HG03039 (cell line): ENCODE measurements at regions not wholly inside any gene's neighbourhood (a gene's known extent, or its start where the extent isn't known, plus 50 kb on each side); places are given as distances from the start of the nearest gene placed in this dataset.

Experiments
- ATAC-seq: cut with Tn5 transposase; IDR thresholded peaks from one replicate; pipeline ENCODE4 v1.9.1; 2021; ENCODE audit warnings: mild to moderate bottlenecking, moderate library complexity; ENCODE audit not compliant: unreplicated experiment

DNA sequence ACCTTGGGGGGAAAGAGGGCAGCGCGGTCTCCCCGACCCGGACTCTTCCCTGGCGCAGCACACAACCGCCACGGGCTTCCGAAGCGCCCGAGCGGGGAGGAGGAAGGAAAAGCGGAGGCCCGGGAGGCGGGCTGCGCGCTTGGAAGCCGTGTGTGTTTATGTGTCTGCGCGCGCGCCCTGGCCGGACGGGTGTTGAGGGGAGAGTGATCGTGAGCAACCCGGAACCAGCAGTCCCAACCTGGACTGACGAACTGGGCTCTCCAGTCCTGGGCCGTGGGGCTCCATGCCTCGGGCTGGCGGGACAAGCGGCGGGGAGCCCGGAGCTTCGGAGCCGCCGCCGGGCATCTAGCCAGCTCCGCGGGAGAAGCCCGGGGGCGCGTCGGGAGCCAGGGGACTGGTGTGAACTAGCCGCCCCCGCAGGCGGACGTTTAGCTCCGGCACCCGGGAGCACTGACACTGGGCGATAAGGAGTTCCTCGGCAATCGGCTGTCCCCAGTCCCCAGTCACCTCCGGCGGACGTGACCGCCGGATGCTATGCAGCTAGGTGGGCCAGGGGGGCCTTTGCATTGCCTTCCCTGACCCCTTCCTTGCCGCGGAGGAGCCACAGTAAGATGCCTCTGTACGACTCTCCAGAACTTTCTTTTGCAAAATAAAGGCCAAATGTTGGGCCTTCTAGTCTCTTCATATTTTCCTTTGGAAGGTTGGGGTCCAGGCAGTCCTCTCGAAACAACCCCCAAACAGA lies 74.8 kb upstream of the BCOR start:
- ATAC-seq: no peak

- ATAC-seq: no peak
Measured at GRCh38 chrX:40171513-40172400, 74.0 kb upstream of the BCOR start.

DNA sequence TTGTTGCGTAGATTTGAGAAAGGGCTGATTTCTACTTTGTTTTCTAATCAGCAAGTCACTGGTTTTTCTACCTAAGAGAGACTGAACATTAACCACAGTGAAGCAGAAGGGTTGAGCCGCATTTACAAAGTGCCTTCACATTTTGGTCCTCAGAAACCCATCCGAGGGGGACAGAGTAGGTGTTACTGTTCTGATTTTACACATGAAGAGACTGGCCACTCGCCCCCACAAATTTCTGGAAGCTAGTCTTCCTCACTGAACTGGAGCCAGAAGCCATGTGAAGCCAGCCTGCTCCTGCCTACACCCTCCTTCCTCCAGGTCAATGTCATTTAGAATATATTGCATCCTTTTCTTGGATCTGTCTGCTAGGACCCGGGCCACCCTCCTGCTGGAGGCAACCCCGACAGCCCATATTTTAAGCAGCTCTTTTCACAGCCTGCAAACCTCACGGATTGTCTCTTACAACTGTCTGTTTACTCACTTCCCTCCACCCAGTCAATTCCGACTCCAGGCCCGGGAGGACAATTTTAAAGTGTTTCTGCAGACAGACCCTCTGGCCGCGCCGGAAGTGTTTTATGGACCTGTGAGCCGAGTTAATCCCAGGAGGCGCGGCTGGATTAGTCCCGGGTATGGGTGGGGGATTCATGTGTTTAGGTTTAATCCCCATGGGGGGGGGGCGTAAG lies 73.2 kb upstream of the BCOR start:
- ATAC-seq: no peak

DNA sequence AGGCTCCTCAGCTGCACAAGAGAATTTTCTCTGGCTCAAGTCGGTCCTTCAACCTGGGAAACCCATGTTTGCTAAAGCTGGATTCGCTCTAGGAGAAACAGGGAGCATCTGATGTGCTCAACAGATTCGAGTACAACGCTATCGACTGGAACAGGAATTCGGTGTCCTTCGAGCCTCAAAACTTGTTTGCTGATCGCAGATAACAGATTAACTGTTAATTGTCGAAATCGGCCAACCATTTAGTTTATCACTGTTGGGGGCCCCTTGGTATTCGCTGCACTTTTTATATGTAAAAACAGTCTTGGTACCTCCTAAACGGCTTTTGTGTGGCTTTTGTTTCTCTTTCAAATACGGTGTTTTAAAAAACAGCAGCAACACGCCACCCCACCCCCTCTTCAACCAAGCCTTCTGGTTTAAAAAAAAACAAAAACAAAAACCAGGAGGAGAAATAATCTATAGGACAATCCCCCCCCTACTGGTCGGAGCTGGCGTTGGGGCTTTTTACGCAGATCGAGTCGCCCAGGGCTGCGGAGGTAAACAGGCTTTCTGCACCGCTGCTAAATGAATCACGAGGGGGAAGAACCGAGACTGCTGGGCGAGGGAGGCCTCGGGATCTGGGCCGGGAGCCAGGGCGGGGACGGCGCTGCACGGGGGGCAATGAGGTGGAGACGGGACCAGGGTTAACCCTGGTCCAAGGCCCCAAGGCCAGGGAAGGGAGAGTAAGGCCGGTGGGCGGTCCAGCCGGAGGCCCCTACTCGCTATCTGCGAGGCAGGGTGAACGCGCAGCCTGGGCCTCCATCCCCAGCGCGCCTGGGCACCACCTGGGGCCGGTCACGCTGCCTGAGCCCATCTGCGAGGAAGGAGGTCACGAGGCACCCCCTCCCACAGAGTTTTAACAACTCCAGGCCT lies 71.7 kb upstream of the BCOR start:
- ATAC-seq: no peak

DNA sequence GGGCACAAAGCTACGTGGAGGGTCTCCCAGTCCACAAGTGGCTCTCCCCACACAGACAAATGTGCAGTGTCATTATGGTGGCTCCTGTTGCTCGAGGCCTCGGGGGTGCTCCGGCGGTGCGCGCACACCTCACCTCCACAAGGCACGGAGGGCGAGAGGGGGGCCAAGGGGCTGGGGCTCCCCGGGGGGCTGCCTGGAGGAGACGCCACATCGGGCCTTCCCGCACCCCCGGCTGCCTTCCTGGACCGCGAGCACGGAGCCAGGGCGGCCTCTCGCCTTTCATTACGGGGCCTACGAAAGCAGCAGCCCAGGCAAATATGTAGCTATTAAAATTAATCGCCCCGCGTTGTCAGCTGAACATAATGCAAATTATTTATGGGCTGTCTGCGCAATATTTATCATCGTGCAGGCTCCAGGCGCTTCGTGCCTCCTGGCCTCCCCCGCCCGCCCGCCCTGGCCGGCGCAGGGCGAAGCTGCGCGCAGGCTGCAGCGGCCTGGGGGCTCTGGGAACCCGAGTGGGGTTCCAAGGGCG lies 70.8 kb upstream of the BCOR start:
- no peak for ATAC-seq

DNA sequence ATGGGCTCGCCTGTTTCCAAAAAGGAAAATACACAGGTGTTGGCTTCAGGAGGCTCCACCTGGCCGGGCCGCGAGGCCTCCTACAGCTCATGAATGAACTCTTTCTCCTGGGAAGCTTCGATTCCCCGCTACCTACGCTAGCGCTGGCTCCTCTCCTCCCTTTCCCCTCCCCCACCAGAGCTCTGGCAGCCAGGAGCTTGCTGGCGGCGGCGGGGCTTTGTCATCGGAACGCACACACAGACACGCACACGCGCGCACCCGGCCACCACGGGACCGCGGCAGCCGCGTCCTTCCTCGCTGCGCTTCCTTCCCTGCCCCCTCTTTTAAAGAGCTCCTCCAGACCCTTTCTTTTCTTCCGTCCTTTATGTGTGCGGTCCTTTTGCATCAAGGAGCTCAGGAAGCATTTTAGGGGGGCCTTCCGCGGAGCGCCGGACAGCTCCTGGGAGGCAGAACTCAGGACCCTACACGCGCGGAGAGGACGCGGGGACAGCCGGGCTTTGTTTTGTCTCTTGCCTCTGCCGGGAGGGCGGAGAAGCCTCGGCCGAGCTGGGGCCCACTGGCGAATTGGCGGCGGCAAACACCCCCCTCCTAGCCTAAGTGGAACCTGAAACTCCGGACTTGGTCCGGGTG lies 70.2 kb upstream of the BCOR start:
- ATAC-seq: no peak

GRCh38 chrX:40167233-40167849 lies 69.6 kb upstream of the BCOR start:
- no peak for ATAC-seq

DNA sequence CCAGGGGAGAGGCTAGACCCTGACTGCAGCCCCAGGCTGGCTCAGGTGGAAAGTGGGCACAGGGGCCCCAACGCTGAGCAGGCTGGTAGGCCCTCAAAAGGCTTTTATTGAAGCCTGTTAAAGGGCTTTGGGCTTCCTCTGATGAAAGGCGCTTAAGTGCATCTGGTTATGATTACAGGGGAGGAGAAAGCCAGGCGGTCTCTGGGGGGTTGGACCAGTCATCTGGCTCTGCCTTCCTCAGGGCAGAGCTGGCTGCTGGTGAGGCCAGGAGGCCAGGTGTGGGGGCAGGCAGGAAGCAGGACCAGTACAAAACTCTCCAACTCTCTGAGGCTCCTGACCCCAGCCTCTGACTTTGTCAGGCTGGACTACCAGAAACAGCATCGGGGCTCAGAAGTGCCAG lies 68.8 kb upstream of the BCOR start:
- ATAC-seq: no peak

DNA sequence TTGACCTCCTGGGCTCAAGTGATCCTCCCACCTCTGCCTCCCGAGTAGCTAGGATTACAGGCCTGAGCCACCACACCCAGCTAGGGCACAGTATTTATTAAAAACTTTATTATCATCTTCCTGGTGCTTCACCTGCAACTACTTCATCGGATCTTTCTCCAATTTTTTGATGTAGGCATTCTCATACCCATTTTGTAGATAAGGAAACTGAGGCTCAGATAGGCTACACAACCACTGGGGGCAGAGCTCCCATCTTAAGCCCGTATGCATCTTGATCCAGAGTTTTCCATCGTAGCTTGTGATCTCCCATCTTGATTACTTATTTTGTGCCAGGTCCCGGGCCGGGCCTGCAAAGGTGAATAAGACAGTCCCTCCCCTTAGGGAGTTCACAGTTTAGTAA lies 68.1 kb upstream of the BCOR start:
- ATAC-seq: no peak

DNA sequence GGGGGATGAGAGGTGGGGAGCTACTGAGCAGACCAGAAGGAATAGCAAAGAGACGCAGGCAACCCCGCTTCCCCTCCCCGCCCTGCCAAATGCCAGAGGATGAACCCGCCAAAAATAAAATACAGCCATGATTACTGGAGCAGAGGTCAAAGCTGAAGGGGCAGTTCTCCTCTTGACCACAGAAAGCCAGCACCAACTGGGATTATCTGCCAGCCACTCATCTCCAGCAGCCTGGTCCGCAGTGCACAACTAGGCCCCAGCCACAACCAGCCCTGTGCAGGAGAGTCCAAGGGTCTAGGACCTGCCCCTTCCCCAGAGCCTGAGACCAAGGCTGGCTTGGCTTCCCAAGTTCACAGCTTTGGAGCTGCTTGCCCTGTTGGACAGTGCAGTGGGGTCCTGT lies 67.4 kb upstream of the BCOR start:
- ATAC-seq: no peak

GRCh38 chrX:40164751-40165150 lies 67.0 kb upstream of the BCOR start:
- ATAC-seq: no peak

- no peak for ATAC-seq
Measured at GRCh38 chrX:40158036-40158706, 60.4 kb upstream of the BCOR start.

DNA sequence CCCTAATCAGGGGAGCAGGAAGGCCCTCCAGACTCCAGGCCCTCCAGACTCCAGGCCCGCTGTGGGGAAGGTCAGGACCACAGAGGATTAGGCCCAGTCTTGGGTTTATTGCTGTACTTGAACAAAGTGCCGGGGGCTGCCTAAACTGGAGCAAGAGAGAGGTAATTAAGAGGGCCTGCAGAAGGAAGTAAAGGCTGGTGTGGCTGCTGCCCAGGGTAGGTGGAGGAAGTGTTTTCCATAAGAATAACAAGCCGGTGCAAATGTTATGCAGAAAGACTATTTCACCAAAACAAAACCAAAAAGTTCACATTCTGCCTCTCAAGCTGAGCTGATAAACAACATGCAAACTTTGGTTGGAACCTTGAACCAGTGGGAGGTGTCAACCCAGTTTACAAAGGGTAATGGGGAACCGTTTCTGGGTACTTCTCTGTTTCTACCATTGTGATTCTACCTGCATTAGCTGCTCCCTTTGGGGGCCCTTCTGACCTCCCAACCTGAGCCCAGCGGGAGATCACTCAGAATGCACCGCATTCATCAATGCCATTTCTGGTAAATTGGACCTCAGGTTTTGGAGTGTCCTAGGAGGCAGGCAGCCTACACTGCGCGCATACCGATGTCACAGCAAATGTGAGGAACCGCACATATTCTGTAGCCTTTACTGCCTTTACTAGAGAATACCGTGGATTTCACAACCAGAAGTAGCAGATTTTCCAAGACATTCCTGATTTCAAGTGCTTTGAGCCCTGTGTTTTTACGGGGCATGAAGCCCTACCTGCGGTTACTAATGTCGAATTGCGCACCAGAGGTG lies 59.7 kb upstream of the BCOR start:
- ATAC-seq: no peak

DNA sequence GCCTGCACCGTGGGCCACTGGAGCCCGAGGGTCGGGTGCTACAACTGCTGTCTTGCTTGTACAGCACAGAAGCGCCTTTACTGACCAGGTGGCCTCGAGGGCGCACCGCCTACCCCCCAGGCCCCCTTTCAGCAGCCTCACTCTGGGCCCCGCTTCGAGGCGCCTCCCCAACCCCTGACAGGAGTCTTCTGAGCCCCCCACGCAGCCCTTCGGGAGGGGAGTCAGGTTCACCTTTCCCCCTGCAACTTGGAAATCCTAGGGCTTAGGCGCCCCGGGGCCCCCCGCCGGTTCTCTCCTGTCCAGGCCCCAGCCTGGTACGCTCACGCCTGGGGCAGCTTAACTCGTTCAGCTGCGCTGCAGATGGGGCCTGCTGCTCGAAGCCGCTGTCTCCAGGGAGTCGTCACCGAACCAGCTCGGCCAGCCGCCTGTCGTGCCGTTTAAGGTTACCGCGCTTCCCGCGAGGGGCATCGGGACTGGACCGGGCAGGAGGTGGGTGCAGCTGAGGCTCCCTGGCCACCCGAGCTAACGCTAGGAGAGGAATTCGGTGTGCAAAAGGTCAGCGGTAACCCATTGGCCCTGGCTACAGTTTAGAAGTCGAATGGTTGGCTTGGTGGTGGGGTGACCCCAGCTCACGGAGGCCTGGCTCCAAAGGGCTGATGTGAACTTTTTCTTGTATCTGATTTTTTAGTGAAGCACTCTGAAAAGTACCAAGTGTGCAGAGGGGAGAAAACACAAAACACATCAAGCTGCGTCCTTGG lies 58.9 kb upstream of the BCOR start:
- ATAC-seq: no peak

- ATAC-seq: no peak
Measured at GRCh38 chrX:40155589-40156469, 58.1 kb upstream of the BCOR start.

DNA sequence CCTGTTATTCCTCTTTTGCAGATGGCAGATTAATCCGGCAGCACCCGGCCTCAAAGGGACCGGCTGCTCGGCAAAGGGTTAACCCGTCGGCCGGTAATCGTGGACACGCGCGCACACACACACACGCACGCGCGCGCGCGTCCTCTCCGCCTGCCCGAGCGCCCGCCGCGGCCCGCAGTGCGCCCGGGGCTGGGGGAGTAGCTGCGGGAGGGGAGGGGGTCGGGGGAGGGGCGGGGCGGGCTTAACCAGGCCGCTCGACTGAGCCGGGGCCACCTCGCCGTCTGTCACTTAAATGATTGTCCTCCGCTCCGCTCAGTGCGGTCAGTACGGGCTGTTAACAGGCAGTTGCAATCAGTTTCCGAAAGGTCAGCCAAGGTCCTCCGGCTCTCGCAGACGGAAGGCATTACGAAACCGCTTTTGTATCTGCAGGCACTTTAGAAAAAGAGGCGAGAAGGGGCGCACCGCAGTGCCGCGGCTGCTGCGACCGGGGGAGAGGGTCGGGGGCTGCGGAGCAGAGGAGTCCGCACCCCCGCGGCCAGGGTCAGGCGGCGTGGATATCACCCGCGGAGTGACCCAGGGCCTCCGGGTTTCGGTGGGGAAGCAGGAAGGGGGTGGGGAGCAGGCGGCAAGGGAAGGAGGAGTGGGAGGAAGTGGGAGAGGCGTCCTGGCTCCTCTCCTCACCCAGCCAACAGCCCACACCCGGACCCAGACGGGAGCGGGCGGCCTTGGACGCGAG lies 57.3 kb upstream of the BCOR start:
- no peak for ATAC-seq
